ENCODE measurements at regions not wholly inside any gene's neighbourhood (a gene's known extent, or its start where the extent isn't known, plus 50 kb on each side); places are given as distances from the start of the nearest gene placed in this dataset.

- TF ChIP-seq CTCF (IDR thresholded peaks at IDR 0.05) (no peak), EZH2phosphoT487 (IDR thresholded peaks at IDR 0.05) (no peak)
These were observed 468.3 kb upstream of the CBLB start for GRCh38 chr3:106337116-106337515.

All from neural progenitor cell (in vitro differentiated cells).